Thoracic aorta (tissue), 2 donors: ENCODE measurements at regions not wholly inside any gene's neighbourhood (a gene's known extent, or its start where the extent isn't known, plus 50 kb on each side); places are given as distances from the start of the nearest gene placed in this dataset.

Source experiments
- ATAC-seq: fragments of 150-250 bp; one replicate; pipeline ENCODE4 v1.8.0; 2017; ENCODE audit warnings: low read depth; ENCODE audit not compliant: insufficient number of reproducible peaks, low FRiP score
- DNase-seq: peaks from one replicate; pipeline ENCODE4 v3.0.0-alpha.2; 2020; ENCODE audit warnings: low spot score
- H3K27ac ChIP-seq, 2 donors: fragments of 200-600 bp; sonication (generic); 1 replicate in 1 of 2; 2 replicates in 1 of 2; pipeline ENCODE4 v1.5.1; 2016; ENCODE audit warnings: mild to moderate bottlenecking in 2 of 2, moderate library complexity in 2 of 2
- H3K27me3 ChIP-seq: fragments of 200-600 bp; sonication (generic); replicated peaks from 2 replicates; pipeline ENCODE4 v1.6.0; 2016; ENCODE audit warnings: mild to moderate bottlenecking; ENCODE audit not compliant: insufficient read depth
- H3K36me3 ChIP-seq: fragments of 200-600 bp; sonication (generic); one replicate; pipeline ENCODE4 v1.5.1; 2016
- H3K4me1 ChIP-seq, 2 donors: fragments of 200-600 bp; sonication (generic); 1 replicate in 1 of 2; 2 replicates in 1 of 2; pipeline versions ENCODE4 v1.5.1 to v1.6.0; 2016; ENCODE audit warnings: low read depth in 2 of 2, mild to moderate bottlenecking in 1 of 2; ENCODE audit not compliant: control insufficient read depth in 1 of 2
- H3K4me3 ChIP-seq: fragments of 200-600 bp; sonication (generic); 2 replicates; pipeline ENCODE4 v1.5.1; 2016; ENCODE audit warnings: mild to moderate bottlenecking
- H3K9me3 ChIP-seq: fragments of 200-600 bp; sonication (generic); 2 replicates; pipeline ENCODE4 v1.5.1; 2016
- CTCF ChIP-seq: fragments of 200-600 bp; sonication (generic); IDR thresholded peaks from one replicate; pipeline ENCODE4 v1.5.1; 2019; ENCODE audit warnings: antibody characterized with exemption

- H3K27me3 ChIP-seq: no peaks in the 10 kb centered on the region
- no peaks in the 10 kb centered on the region for H3K36me3 ChIP-seq
- no peak for TF ChIP-seq CTCF
- DNase-seq (no peak), ATAC-seq (no peak)
- no peak overlapping the region for H3K4me3 ChIP-seq
- no peaks in the 10 kb centered on the region for H3K9me3 ChIP-seq
- no peak overlapping the region for H3K27ac ChIP-seq
- no peaks in the 10 kb centered on the region for H3K4me1 ChIP-seq
Measured at GRCh38 chr14:87526731-87527130, 466.3 kb downstream of the GALC start.

- Histone ChIP-seq H3K9me3 (no peaks in the 10 kb centered on the region), H3K36me3 (no peaks in the 10 kb centered on the region), H3K4me3 (no peak overlapping the region), H3K27ac (no peak overlapping the region), H3K4me1 (no peaks in the 10 kb centered on the region), H3K27me3 (no peaks in the 10 kb centered on the region)
- TF ChIP-seq CTCF: no peak
- ATAC-seq (no peak), DNase-seq (no peak)
Measured at GRCh38 chr14:87524011-87524410, 469.0 kb downstream of the GALC start.

GRCh38 chr14:87522575-87522974 is 470.4 kb downstream of the GALC start:
- Histone ChIP-seq H3K27me3 (no peaks in the 10 kb centered on the region), H3K4me3 (no peak overlapping the region), H3K9me3 (no peaks in the 10 kb centered on the region), H3K27ac (no peak overlapping the region), H3K36me3 (no peaks in the 10 kb centered on the region), H3K4me1 (no peaks in the 10 kb centered on the region)
- ATAC-seq (no peak), DNase-seq (no peak)
- TF ChIP-seq CTCF: no peak

GRCh38 chr14:87508333-87508732 is 484.6 kb downstream of the GALC start:
- no peak overlapping the region for H3K27ac ChIP-seq
- DNase-seq (no peak), ATAC-seq (no peak)
- H3K27me3 ChIP-seq: no peaks in the 10 kb centered on the region
- H3K36me3 ChIP-seq: no peaks in the 10 kb centered on the region
- H3K9me3 ChIP-seq: no peaks in the 10 kb centered on the region
- TF ChIP-seq CTCF: no peak
- no peak overlapping the region for H3K4me3 ChIP-seq
- H3K4me1 ChIP-seq: no peaks in the 10 kb centered on the region

GRCh38 chr14:87503711-87504110 is 489.3 kb downstream of the GALC start:
- Histone ChIP-seq H3K36me3 (no peaks in the 10 kb centered on the region), H3K27ac (no peak overlapping the region), H3K4me1 (no peaks in the 10 kb centered on the region), H3K4me3 (no peak overlapping the region), H3K27me3 (no peaks in the 10 kb centered on the region), H3K9me3 (no peaks in the 10 kb centered on the region)
- no peak for ATAC-seq
- DNase-seq: no peak
- no peak for TF ChIP-seq CTCF
